ENCODE measurements at regions not wholly inside any gene's neighbourhood (a gene's known extent, or its start where the extent isn't known, plus 50 kb on each side); places are given as distances from the start of the nearest gene placed in this dataset.
A peak's percentile ranks its signal among the peaks of the same experiment; 100 is the strongest.

DNA sequence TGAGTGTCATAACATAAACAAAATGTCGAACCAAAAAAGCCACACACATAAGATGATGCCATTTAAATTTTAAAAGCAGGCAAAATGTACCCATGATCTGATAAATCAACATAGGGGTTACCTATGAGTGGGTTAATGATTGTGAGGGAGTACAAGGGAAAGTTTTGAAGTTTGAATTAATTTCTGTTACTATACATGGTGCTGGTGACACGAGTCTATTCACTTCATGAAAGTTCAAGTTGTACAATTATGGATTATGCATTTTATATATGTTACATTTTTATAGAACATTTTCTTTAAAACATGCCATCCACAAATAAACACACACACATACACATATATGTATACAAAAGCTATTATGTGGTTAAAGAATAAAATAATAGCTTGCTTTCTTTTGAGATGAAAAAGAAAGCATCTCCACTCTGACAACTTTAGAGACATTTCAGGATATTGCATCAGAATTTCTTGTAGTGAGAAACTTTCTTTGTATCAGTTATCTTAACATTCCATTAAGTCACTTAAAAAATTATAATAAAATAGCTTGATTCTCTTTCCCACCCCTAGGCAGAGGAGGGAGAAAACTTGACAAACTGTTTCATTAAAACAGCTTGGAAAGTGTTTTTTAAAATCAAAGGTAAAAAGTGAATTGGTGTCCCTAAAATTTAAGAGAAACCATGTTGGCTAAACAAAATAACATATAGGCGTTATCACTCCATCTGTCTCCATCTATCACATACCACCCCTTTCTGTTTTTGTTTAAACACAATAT lies 891.8 kb upstream of the NDST4 start:
- no peaks in the 10 kb centered on the region for H3K4me1 ChIP-seq (ENCODE audit: control insufficient read depth in 1 of 2, insufficient read depth in 2 of 2, low read depth in 1 of 2, low read length in 1 of 2)
- no peak for DNase-seq
- peak overlapping the region; percentile 52 for H2AFZ ChIP-seq (ENCODE audit: low read depth)
- no peaks in the 10 kb centered on the region for H3K36me3 ChIP-seq (replicated peaks in 1 of 2; ENCODE audit: control insufficient read depth in 1 of 2, insufficient read depth in 2 of 2, low read length in 1 of 2)
- no peaks in the 10 kb centered on the region for H4K20me1 ChIP-seq (ENCODE audit: insufficient read depth)
- H3K9me2 ChIP-seq: no peaks in the 10 kb centered on the region
- H3K4me2 ChIP-seq: no peak overlapping the region
- TF ChIP-seq NFIC (IDR thresholded peaks at IDR 0.05; ENCODE audit: borderline replicate concordance) (no peak), TAF1 (IDR thresholded peaks at IDR 0.05; ENCODE audit: borderline replicate concordance, low read depth, low read length) (no peak), MXI1 (IDR thresholded peaks at IDR 0.05; ENCODE audit: low read depth, low read length) (no peak), GATA2 (CRISPR knock-in tag; IDR thresholded peaks at IDR 0.05) (no peak)
- TF ChIP-seq, protein P1, sequence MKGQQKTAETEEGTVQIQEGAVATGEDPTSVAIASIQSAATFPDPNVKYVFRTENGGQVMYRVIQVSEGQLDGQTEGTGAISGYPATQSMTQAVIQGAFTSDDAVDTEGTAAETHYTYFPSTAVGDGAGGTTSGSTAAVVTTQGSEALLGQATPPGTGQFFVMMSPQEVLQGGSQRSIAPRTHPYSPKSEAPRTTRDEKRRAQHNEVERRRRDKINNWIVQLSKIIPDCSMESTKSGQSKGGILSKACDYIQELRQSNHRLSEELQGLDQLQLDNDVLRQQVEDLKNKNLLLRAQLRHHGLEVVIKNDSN (IDR thresholded peaks at IDR 0.05; ENCODE audit: borderline replicate concordance, low read depth): no peak
- H3F3A ChIP-seq (replicated peaks; ENCODE audit: insufficient read depth): no peaks in the 10 kb centered on the region
- H3K79me2 ChIP-seq (ENCODE audit: insufficient read depth): no peaks in the 10 kb centered on the region
- H3K27me3 ChIP-seq (ENCODE audit: insufficient read depth): no peaks in the 10 kb centered on the region
- POLR2A ChIA-PET: no interaction called here
- H3K9ac ChIP-seq: no peak overlapping the region
- CTCF ChIA-PET: no interaction called here
- H3K9me3 ChIP-seq: no peaks in the 10 kb centered on the region
- 19% methylated on average over 3 of the region's 3 CpGs for WGBS (ENCODE audit: low lambda C conversion rate)
- no peak overlapping the region for H3K4me3 ChIP-seq (ENCODE audit: low read depth in 2 of 2, low read length in 1 of 2)
- no peak overlapping the region for H3K27ac ChIP-seq (ENCODE audit: low read depth in 2 of 2, low read length in 1 of 2)

DNA sequence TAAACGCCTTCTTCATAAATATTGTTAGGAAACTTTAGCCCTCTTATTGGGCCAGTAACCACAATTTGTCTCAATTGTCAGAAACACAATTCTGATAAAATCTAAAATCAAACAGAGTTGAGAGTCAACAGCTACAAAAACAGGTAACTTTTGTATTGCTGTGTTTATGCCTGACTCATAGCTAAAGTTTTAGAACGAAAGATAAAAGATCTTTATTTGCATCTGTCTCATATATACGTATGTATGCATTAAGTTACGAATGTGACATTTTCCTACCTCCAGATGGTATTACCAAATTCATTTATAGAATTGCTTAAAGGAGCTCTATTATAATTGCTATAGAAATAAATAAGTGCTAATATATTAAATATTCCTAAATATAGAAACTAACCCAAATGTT lies 887.9 kb upstream of the NDST4 start:
- H3K4me1 ChIP-seq (ENCODE audit: control insufficient read depth in 1 of 2, insufficient read depth in 2 of 2, low read depth in 1 of 2, low read length in 1 of 2): no peaks in the 10 kb centered on the region
- no peaks in the 10 kb centered on the region for H3K9me2 ChIP-seq
- 25% methylated on average over 4 of the region's 4 CpGs for WGBS (ENCODE audit: low lambda C conversion rate)
- H2AFZ ChIP-seq (ENCODE audit: low read depth): no peak overlapping the region
- no peak for DNase-seq
- no peaks in the 10 kb centered on the region for H3K9me3 ChIP-seq
- ChIA-PET CTCF (no interaction called here), POLR2A (no interaction called here)
- no peaks in the 10 kb centered on the region for H3K27me3 ChIP-seq (ENCODE audit: insufficient read depth)
- no peaks in the 10 kb centered on the region for H3F3A ChIP-seq (replicated peaks; ENCODE audit: insufficient read depth)
- H3K4me3 ChIP-seq (ENCODE audit: low read depth in 2 of 2, low read length in 1 of 2): no peak overlapping the region
- no peak overlapping the region for H3K9ac ChIP-seq
- H3K79me2 ChIP-seq (ENCODE audit: insufficient read depth): no peaks in the 10 kb centered on the region
- H4K20me1 ChIP-seq (ENCODE audit: insufficient read depth): no peaks in the 10 kb centered on the region
- no peak overlapping the region for H3K27ac ChIP-seq (ENCODE audit: low read depth in 2 of 2, low read length in 1 of 2)
- TF ChIP-seq SIN3A (IDR thresholded peaks at IDR 0.05; ENCODE audit: borderline replicate concordance, low read depth, low read length) (no peak), RCOR1 (IDR thresholded peaks at IDR 0.05; ENCODE audit: low read length) (no peak), RFX5 (IDR thresholded peaks at IDR 0.05; ENCODE audit: low read length) (no peak), NFIC (IDR thresholded peaks at IDR 0.05; ENCODE audit: borderline replicate concordance) (no peak), SMC3 (IDR thresholded peaks at IDR 0.05; ENCODE audit: low read depth, low read length) (no peak), CHD2 (IDR thresholded peaks at IDR 0.05; ENCODE audit: low read length, partially characterized antibody) (no peak), POLR2AphosphoS5 (IDR thresholded peaks at IDR 0.05; ENCODE audit: low read depth, low read length) (no peak), GATA2 (CRISPR knock-in tag; IDR thresholded peaks at IDR 0.05) (no peak), ELF1 (IDR thresholded peaks at IDR 0.05) (no peak), GABPA (IDR thresholded peaks at IDR 0.05; ENCODE audit: low read depth) (no peak), TAF1 (IDR thresholded peaks at IDR 0.05; ENCODE audit: borderline replicate concordance, low read depth, low read length) (no peak), TCF12 (IDR thresholded peaks at IDR 0.05) (no peak), YY1 (IDR thresholded peaks at IDR 0.05; ENCODE audit: low read depth) (no peak), FOXJ3 (CRISPR knock-in tag; IDR thresholded peaks at IDR 0.05) (no peak)
- TF ChIP-seq, protein P2, sequence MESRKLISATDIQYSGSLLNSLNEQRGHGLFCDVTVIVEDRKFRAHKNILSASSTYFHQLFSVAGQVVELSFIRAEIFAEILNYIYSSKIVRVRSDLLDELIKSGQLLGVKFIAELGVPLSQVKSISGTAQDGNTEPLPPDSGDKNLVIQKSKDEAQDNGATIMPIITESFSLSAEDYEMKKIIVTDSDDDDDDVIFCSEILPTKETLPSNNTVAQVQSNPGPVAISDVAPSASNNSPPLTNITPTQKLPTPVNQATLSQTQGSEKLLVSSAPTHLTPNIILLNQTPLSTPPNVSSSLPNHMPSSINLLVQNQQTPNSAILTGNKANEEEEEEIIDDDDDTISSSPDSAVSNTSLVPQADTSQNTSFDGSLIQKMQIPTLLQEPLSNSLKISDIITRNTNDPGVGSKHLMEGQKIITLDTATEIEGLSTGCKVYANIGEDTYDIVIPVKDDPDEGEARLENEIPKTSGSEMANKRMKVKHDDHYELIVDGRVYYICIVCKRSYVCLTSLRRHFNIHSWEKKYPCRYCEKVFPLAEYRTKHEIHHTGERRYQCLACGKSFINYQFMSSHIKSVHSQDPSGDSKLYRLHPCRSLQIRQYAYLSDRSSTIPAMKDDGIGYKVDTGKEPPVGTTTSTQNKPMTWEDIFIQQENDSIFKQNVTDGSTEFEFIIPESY (IDR thresholded peaks at IDR 0.05; ENCODE audit: borderline replicate concordance, low read depth): no peak
- TF ChIP-seq, protein P3, sequence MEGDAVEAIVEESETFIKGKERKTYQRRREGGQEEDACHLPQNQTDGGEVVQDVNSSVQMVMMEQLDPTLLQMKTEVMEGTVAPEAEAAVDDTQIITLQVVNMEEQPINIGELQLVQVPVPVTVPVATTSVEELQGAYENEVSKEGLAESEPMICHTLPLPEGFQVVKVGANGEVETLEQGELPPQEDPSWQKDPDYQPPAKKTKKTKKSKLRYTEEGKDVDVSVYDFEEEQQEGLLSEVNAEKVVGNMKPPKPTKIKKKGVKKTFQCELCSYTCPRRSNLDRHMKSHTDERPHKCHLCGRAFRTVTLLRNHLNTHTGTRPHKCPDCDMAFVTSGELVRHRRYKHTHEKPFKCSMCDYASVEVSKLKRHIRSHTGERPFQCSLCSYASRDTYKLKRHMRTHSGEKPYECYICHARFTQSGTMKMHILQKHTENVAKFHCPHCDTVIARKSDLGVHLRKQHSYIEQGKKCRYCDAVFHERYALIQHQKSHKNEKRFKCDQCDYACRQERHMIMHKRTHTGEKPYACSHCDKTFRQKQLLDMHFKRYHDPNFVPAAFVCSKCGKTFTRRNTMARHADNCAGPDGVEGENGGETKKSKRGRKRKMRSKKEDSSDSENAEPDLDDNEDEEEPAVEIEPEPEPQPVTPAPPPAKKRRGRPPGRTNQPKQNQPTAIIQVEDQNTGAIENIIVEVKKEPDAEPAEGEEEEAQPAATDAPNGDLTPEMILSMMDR (IDR thresholded peaks at IDR 0.05): no peak
- TF ChIP-seq, protein P4, sequence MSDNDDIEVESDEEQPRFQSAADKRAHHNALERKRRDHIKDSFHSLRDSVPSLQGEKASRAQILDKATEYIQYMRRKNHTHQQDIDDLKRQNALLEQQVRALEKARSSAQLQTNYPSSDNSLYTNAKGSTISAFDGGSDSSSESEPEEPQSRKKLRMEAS (IDR thresholded peaks at IDR 0.05; ENCODE audit: low read depth): no peak
- TF ChIP-seq, protein P5, sequence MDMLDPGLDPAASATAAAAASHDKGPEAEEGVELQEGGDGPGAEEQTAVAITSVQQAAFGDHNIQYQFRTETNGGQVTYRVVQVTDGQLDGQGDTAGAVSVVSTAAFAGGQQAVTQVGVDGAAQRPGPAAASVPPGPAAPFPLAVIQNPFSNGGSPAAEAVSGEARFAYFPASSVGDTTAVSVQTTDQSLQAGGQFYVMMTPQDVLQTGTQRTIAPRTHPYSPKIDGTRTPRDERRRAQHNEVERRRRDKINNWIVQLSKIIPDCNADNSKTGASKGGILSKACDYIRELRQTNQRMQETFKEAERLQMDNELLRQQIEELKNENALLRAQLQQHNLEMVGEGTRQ (IDR thresholded peaks at IDR 0.05; ENCODE audit: borderline replicate concordance, low read depth, low read length): no peak
- H3K36me3 ChIP-seq (replicated peaks in 1 of 2; ENCODE audit: control insufficient read depth in 1 of 2, insufficient read depth in 2 of 2, low read length in 1 of 2): no peaks in the 10 kb centered on the region
- H3K4me2 ChIP-seq: no peak overlapping the region
